Sigmoid colon (tissue), 6 donors: ENCODE measurements at regions not wholly inside any gene's neighbourhood (a gene's known extent, or its start where the extent isn't known, plus 50 kb on each side); places are given as distances from the start of the nearest gene placed in this dataset.

Experiments
- DNase-seq: peaks from one replicate; pipeline ENCODE4 v3.0.0-alpha.2; 2019
- H3K27ac ChIP-seq, 4 donors: fragments of 200-600 bp; sonication (generic); one replicate each; pipeline ENCODE4 v1.5.1; 2016 to 2019; ENCODE audit warnings: mild to moderate bottlenecking in 1 of 4
- H3K27me3 ChIP-seq, 3 donors: fragments of 200-600 bp; sonication (generic); one replicate each; pipeline ENCODE4 v1.5.1; 2019; ENCODE audit warnings: mild to moderate bottlenecking in 1 of 3
- H3K36me3 ChIP-seq, 4 donors: fragments of 200-600 bp; sonication (generic); one replicate each; pipeline ENCODE4 v1.5.1; 2016 to 2019
- H3K4me1 ChIP-seq, 4 donors: fragments of 200-600 bp; sonication (generic); one replicate each; pipeline ENCODE4 v1.5.1; 2017 to 2019
- H3K4me3 ChIP-seq, 4 donors: fragments of 200-600 bp; sonication (generic); one replicate each; pipeline ENCODE4 v1.5.1; 2017 to 2019; ENCODE audit warnings: mild to moderate bottlenecking in 2 of 4, moderate library complexity in 1 of 4
- H3K9me3 ChIP-seq, 4 donors: fragments of 200-600 bp in 3 of 4; sonication (generic) in 3 of 4; one replicate each; pipeline versions ENCODE4 v1.5.1 to v1.6.1; 2013 to 2019
- EP300 ChIP-seq, 4 donors: sonication (generic); formaldehyde crosslinking; IDR thresholded peaks; one replicate each; pipeline ENCODE4 v1.6.1; 2017; ENCODE audit warnings: antibody characterized with exemption in 4 of 4
- POLR2A ChIP-seq, 2 donors: fragments of 450-650 bp; IDR thresholded peaks; one replicate each; pipeline ENCODE4 v1.6.1; 2016; ENCODE audit warnings: antibody characterized with exemption in 2 of 2, mild to moderate bottlenecking in 2 of 2, moderate library complexity in 2 of 2
- POLR2AphosphoS5 ChIP-seq, 4 donors: sonication (generic); formaldehyde crosslinking; IDR thresholded peaks; one replicate each; pipeline ENCODE4 v1.6.1; 2017; ENCODE audit warnings: antibody characterized with exemption in 4 of 4
- WGBS, 2 donors: extraction: QIAGEN DNeasy Blood & Tissue Kit; methylation state at CpG; one replicate each; pipeline ENCODE4 v1.1.7; 2013; 5-methylcytosine and 5-hydroxymethylcytosine counted together
- intact Hi-C: fragments of 100-400 bp; cut with DNase I; formaldehyde crosslinking; loops from one replicate; pipeline ENCODE4 v1.15.1; 2023
- TF ChIP-seq, protein P1 (sequence below), 4 experiments: fragments of 450-650 bp in 3 of 4; fragments of 200-600 bp in 1 of 4; IDR thresholded peaks; one replicate each; pipeline ENCODE4 v1.5.1; 2016 to 2019; ENCODE audit warnings: antibody characterized with exemption in 4 of 4, mild to moderate bottlenecking in 3 of 4, moderate library complexity in 2 of 4
- donor health status: healthy with polysubstance abuse.
- donor health status: healthy.

- Histone ChIP-seq H3K4me3 (no peak overlapping the region), H3K27ac (no peak overlapping the region), H3K4me1 (no peaks in the 10 kb centered on the region), H3K27me3 (no peaks in the 10 kb centered on the region), H3K36me3 (no peaks in the 10 kb centered on the region), H3K9me3 (peaks cover 0 to 4% (median under 1%) of the 10 kb centered on the region in 4 donors)
- TF ChIP-seq, protein P1, sequence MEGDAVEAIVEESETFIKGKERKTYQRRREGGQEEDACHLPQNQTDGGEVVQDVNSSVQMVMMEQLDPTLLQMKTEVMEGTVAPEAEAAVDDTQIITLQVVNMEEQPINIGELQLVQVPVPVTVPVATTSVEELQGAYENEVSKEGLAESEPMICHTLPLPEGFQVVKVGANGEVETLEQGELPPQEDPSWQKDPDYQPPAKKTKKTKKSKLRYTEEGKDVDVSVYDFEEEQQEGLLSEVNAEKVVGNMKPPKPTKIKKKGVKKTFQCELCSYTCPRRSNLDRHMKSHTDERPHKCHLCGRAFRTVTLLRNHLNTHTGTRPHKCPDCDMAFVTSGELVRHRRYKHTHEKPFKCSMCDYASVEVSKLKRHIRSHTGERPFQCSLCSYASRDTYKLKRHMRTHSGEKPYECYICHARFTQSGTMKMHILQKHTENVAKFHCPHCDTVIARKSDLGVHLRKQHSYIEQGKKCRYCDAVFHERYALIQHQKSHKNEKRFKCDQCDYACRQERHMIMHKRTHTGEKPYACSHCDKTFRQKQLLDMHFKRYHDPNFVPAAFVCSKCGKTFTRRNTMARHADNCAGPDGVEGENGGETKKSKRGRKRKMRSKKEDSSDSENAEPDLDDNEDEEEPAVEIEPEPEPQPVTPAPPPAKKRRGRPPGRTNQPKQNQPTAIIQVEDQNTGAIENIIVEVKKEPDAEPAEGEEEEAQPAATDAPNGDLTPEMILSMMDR (IDR thresholded peaks at IDR 0.05): no peak
- TF ChIP-seq EP300 (IDR thresholded peaks at IDR 0.05) (no peak), POLR2AphosphoS5 (IDR thresholded peaks at IDR 0.05) (no peak), POLR2A (IDR thresholded peaks at IDR 0.05) (no peak)
- WGBS, 2 donors: 78 to 80% methylated on average over 2 of the region's 2 CpGs
- no peak for DNase-seq
- intact Hi-C loops: no loop called here
Measured at GRCh38 chr15:54719325-54719724, 477.4 kb downstream of the RSL24D1 start.

DNA sequence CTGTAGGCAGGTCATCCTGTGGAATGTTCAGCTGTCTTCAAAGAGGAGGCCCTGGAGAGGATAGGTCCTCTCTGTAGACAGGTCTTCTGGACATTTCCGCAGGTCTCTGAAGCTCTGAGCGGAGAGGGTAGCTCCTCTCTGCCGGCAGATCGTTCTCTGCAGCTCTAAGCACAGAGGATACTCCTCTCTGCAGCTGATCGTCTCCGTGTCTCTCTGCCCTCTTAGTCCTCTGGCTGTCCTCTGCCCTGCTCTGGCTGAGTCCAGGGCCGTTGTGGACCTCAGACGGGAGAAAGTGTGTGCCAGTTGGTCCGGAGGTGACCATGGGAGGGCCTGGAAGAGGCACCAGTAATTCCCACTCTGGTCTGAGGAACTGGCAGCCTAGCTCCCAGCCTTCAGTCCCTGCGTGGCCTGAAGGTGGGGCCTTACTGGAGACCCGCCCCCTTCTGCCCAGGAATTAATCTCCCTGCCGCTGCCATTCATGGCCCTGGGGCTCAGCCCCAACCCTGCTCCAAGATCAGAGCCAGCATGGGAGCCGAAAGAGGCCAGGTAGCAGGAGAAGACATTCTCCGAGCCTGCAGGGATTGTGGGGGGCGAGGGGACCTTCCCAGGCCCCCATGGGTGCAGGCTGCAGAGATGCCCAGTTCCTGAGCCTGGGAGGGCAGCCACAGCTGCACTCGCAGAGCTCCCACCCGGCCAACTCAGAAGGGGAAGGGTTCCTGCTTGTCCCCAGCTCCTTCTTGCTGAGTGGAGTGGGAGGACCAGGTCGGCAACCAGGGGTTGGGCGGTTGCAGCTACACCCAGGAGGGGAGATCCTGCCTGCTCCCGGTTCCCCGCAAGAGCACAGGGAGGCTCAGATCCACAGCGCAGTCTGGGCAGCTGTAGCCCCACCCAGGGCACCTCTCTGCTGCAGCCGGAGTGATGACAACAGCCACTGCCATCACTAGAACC lies 488.7 kb downstream of the RSL24D1 start:
- H3K27ac ChIP-seq: no peak overlapping the region
- H3K27me3 ChIP-seq: no peaks in the 10 kb centered on the region
- H3K9me3 ChIP-seq: no peaks in the 10 kb centered on the region
- H3K4me1 ChIP-seq: no peaks in the 10 kb centered on the region
- intact Hi-C loops: no loop called here
- no peak for TF ChIP-seq EP300 (IDR thresholded peaks at IDR 0.05)
- TF ChIP-seq POLR2A (IDR thresholded peaks at IDR 0.05): no peak
- TF ChIP-seq, protein P1 (IDR thresholded peaks at IDR 0.05): no peak
- no peak for TF ChIP-seq POLR2AphosphoS5 (IDR thresholded peaks at IDR 0.05)
- peak; percentile 48 for DNase-seq
- H3K36me3 ChIP-seq: no peaks in the 10 kb centered on the region
- 81 to 89% methylated on average over 23 of the region's 23 CpGs for WGBS, 2 donors
- H3K4me3 ChIP-seq: no peak overlapping the region

GRCh38 chr15:54687628-54688027 lies 509.1 kb downstream of the RSL24D1 start:
- TF ChIP-seq POLR2AphosphoS5 (IDR thresholded peaks at IDR 0.05) (no peak), POLR2A (IDR thresholded peaks at IDR 0.05) (no peak), EP300 (IDR thresholded peaks at IDR 0.05) (no peak)
- TF ChIP-seq, protein P1 (IDR thresholded peaks at IDR 0.05): no peak
- Histone ChIP-seq H3K4me3 (no peak overlapping the region), H3K36me3 (no peaks in the 10 kb centered on the region), H3K27ac (no peak overlapping the region), H3K4me1 (no peaks in the 10 kb centered on the region), H3K9me3 (no peaks in the 10 kb centered on the region), H3K27me3 (no peaks in the 10 kb centered on the region)
- 15 to 53% methylated on average over 10 of the region's 10 CpGs for WGBS, 2 donors
- intact Hi-C loops: no loop called here
- no peak for DNase-seq
